ENCODE measurements at regions not wholly inside any gene's neighbourhood (a gene's known extent, or its start where the extent isn't known, plus 50 kb on each side); places are given as distances from the start of the nearest gene placed in this dataset.

GRCh38 chr9:108772301-108772894, 83.4 kb downstream of the ACTL7B start:
- Histone ChIP-seq H3K4me1 (ENCODE audit: control insufficient read depth, insufficient read depth, low read length) (no peaks in the 10 kb centered on the region), H3K9me3 (ENCODE audit: control insufficient read depth, insufficient read depth, low read depth, low read length) (no peaks in the 10 kb centered on the region), H3K36me3 (ENCODE audit: control insufficient read depth in 2 of 2, insufficient read depth in 1 of 2, low read length in 2 of 2) (no peaks in the 10 kb centered on the region), H3K27ac (ENCODE audit: extremely low read depth, low read depth, low read length) (no peak overlapping the region), H3K4me3 (ENCODE audit: low read depth, low read length) (no peak overlapping the region)
- ChIA-PET CTCF (no interaction called here), POLR2A (no interaction called here)
- no peak for TF ChIP-seq ZNF214 (tag by site-specific recombination; IDR thresholded peaks at IDR 0.05; ENCODE audit: borderline replicate concordance)

DNA sequence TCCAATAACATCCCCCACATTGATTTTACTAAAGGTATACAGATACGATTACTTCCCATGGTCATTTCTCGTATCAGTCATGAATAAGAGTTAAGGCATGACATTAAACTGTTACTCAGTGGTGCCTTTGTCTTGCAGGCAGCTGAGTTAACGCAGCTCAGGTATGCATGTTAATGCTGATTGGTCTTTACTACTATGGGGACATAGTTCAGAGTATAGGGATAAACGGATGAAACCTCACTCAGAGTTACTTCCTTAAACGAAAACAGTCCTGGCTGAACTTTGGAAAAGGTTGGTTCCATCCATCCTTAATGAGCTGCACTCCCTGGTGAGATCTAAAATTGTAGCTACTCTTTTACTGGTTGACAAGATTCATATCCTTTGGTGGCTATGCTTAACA, 87.0 kb downstream of the ACTL7B start:
- CTCF ChIA-PET: interaction anchor here (0.6 to 2.4 kb wide), 2 partner anchors 8 to 40 kb away, joined by 4 to 10 read pairs; no protein-coding TSS in a partner anchor
- TF ChIP-seq, protein P1, sequence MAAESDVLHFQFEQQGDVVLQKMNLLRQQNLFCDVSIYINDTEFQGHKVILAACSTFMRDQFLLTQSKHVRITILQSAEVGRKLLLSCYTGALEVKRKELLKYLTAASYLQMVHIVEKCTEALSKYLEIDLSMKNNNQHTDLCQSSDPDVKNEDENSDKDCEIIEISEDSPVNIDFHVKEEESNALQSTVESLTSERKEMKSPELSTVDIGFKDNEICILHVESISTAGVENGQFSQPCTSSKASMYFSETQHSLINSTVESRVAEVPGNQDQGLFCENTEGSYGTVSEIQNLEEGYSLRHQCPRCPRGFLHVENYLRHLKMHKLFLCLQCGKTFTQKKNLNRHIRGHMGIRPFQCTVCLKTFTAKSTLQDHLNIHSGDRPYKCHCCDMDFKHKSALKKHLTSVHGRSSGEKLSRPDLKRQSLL (tag by site-specific recombination; IDR thresholded peaks at IDR 0.05): no peak
- TF ChIP-seq ZNF211 (tag by site-specific recombination; IDR thresholded peaks at IDR 0.05; ENCODE audit: low read depth) (no peak), GLIS1 (tag by site-specific recombination; IDR thresholded peaks at IDR 0.05) (no peak), ZNF184 (tag by site-specific recombination; IDR thresholded peaks at IDR 0.05) (no peak), KLF10 (tag by site-specific recombination; IDR thresholded peaks at IDR 0.05) (no peak)
- TF ChIP-seq, protein P2, sequence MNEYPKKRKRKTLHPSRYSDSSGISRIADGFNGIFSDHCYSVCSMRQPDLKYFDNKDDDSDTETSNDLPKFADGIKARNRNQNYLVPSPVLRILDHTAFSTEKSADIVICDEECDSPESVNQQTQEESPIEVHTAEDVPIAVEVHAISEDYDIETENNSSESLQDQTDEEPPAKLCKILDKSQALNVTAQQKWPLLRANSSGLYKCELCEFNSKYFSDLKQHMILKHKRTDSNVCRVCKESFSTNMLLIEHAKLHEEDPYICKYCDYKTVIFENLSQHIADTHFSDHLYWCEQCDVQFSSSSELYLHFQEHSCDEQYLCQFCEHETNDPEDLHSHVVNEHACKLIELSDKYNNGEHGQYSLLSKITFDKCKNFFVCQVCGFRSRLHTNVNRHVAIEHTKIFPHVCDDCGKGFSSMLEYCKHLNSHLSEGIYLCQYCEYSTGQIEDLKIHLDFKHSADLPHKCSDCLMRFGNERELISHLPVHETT (tag by site-specific recombination; IDR thresholded peaks at IDR 0.05): no peak
- Histone ChIP-seq H3K4me1 (ENCODE audit: control insufficient read depth, insufficient read depth, low read length) (no peaks in the 10 kb centered on the region), H3K27ac (ENCODE audit: extremely low read depth, low read depth, low read length) (no peak overlapping the region), H3K36me3 (ENCODE audit: control insufficient read depth in 2 of 2, insufficient read depth in 1 of 2, low read length in 2 of 2) (no peaks in the 10 kb centered on the region), H3K4me3 (ENCODE audit: low read depth, low read length) (no peak overlapping the region), H3K9me3 (ENCODE audit: control insufficient read depth, insufficient read depth, low read depth, low read length) (no peaks in the 10 kb centered on the region)
- POLR2A ChIA-PET: no interaction called here

DNA sequence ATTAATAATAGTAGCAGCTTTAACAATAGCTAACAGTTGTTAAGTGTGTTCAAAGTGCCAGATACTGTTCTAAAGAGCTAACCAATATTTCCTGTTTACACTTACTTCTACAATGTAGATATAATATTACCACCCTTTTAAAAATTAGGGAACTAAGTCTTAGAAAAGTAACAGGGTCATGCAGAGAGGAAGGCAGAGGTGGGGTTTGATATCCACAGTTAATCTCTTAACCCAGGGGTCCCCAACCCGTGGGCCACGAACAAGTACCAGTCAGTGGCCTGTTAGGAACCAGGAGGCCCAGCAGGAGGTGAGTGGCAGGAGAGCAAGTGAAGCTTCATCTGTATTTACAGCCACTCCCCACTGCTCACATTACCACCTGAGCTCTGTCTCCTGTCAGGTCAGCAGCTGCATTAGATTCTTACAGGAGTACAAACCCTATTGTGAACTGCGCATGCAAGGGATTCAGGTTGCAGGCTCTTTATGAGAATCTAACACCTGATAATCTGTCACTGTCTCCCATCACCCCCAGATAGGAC, 89.1 kb downstream of the ACTL7B start:
- ChIA-PET CTCF (interaction anchor here (0.9 to 1.6 kb wide), 3 partner anchors 9 to 1344 kb away, joined by 3 to 4 read pairs (median 4); no protein-coding TSS in a partner anchor), POLR2A (interaction anchor here (0.5 to 0.6 kb wide), 2 partner anchors 46 to 708 kb away, joined by 3 to 6 read pairs; no protein-coding TSS in a partner anchor)
- Histone ChIP-seq H3K9me3 (ENCODE audit: control insufficient read depth, insufficient read depth, low read depth, low read length) (no peaks in the 10 kb centered on the region), H3K36me3 (ENCODE audit: control insufficient read depth in 2 of 2, insufficient read depth in 1 of 2, low read length in 2 of 2) (no peaks in the 10 kb centered on the region), H3K27ac (ENCODE audit: extremely low read depth, low read depth, low read length) (no peak overlapping the region), H3K4me3 (ENCODE audit: low read depth, low read length) (no peak overlapping the region), H3K4me1 (ENCODE audit: control insufficient read depth, insufficient read depth, low read length) (no peaks in the 10 kb centered on the region)
- TF ChIP-seq ZNF610 (tag by site-specific recombination; IDR thresholded peaks at IDR 0.05; ENCODE audit: borderline replicate concordance): peak; percentile 96
- TF ChIP-seq GLIS1 (tag by site-specific recombination; IDR thresholded peaks at IDR 0.05): 0 out of 2 replicates have a peak, but pooled peaks have one; percentile 19
- no peak for TF ChIP-seq ZNF785 (tag by site-specific recombination; IDR thresholded peaks at IDR 0.05)
- TF ChIP-seq ZBTB8A (tag by site-specific recombination; IDR thresholded peaks at IDR 0.05): no peak

- ChIA-PET CTCF (interaction anchor here (0.7 to 0.8 kb wide), 6 partner anchors 9 to 237 kb away, joined by 3 to 4 read pairs (median 3); no protein-coding TSS in a partner anchor), POLR2A (no interaction called here)
- TF ChIP-seq, protein P3, sequence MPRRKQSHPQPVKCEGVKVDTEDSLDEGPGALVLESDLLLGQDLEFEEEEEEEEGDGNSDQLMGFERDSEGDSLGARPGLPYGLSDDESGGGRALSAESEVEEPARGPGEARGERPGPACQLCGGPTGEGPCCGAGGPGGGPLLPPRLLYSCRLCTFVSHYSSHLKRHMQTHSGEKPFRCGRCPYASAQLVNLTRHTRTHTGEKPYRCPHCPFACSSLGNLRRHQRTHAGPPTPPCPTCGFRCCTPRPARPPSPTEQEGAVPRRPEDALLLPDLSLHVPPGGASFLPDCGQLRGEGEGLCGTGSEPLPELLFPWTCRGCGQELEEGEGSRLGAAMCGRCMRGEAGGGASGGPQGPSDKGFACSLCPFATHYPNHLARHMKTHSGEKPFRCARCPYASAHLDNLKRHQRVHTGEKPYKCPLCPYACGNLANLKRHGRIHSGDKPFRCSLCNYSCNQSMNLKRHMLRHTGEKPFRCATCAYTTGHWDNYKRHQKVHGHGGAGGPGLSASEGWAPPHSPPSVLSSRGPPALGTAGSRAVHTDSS (tag by site-specific recombination; IDR thresholded peaks at IDR 0.05): no peak
- TF ChIP-seq OVOL3 (tag by site-specific recombination; IDR thresholded peaks at IDR 0.05) (no peak), ZXDB (tag by site-specific recombination; IDR thresholded peaks at IDR 0.05) (no peak), ZNF658 (tag by site-specific recombination; IDR thresholded peaks at IDR 0.05) (no peak), ATF2 (tag by site-specific recombination; IDR thresholded peaks at IDR 0.05; ENCODE audit: low read depth) (no peak)
- Histone ChIP-seq H3K4me3 (ENCODE audit: low read depth, low read length) (no peak overlapping the region), H3K9me3 (ENCODE audit: control insufficient read depth, insufficient read depth, low read depth, low read length) (no peaks in the 10 kb centered on the region), H3K27ac (ENCODE audit: extremely low read depth, low read depth, low read length) (no peak overlapping the region), H3K4me1 (ENCODE audit: control insufficient read depth, insufficient read depth, low read length) (no peaks in the 10 kb centered on the region), H3K36me3 (ENCODE audit: control insufficient read depth in 2 of 2, insufficient read depth in 1 of 2, low read length in 2 of 2) (no peaks in the 10 kb centered on the region)
Measured at GRCh38 chr9:108765265-108765664, 90.5 kb downstream of the ACTL7B start.
